ENCODE measurements at regions not wholly inside any gene's neighbourhood (a gene's known extent, or its start where the extent isn't known, plus 50 kb on each side); places are given as distances from the start of the nearest gene placed in this dataset.
"Not testable (repeated sequence)": the region's sequence is repeated elsewhere in the genome, so short reads cannot be mapped to it uniquely, and the experiment has no call there.

DNA sequence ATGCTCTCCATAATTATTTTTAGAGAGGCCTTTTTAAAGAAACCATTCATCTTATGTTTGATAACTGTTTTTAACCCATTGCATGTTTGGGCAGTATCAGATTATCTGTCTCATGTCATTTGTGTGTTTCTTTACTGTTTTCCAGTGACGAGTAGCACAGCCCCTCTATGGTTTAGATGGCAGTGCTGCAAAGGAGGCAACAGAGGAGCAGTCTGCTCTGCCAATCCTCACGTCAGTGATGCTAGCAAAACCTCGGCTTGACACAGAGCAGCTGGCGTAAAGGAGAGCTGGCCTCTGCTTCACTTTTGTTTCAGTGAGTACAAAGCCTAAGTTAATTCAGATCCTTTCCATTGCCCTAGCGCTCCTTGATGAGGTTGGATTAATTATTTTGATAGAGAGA, 80.4 kb upstream of the GARIN1A start:
- no peaks in the 10 kb centered on the region for H3K27me3 ChIP-seq
- peaks cover 0 to 44% of the 10 kb centered on the region in 2 donors for H3K36me3 ChIP-seq
- no peak overlapping the region for H3K27ac ChIP-seq
- no peak for ATAC-seq
- no peaks in the 10 kb centered on the region for H3K4me1 ChIP-seq
- no peak overlapping the region for H3K4me3 ChIP-seq
- WGBS, 2 donors (ENCODE audit: low coverage in 1 of 2) = 73 to 89% methylated on average over 4 to 5 of the region's 5 CpGs
- TF ChIP-seq POLR2A (IDR thresholded peaks at IDR 0.05) = no peak
- TF ChIP-seq, protein P1, sequence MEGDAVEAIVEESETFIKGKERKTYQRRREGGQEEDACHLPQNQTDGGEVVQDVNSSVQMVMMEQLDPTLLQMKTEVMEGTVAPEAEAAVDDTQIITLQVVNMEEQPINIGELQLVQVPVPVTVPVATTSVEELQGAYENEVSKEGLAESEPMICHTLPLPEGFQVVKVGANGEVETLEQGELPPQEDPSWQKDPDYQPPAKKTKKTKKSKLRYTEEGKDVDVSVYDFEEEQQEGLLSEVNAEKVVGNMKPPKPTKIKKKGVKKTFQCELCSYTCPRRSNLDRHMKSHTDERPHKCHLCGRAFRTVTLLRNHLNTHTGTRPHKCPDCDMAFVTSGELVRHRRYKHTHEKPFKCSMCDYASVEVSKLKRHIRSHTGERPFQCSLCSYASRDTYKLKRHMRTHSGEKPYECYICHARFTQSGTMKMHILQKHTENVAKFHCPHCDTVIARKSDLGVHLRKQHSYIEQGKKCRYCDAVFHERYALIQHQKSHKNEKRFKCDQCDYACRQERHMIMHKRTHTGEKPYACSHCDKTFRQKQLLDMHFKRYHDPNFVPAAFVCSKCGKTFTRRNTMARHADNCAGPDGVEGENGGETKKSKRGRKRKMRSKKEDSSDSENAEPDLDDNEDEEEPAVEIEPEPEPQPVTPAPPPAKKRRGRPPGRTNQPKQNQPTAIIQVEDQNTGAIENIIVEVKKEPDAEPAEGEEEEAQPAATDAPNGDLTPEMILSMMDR (IDR thresholded peaks at IDR 0.05) = no peak
- no peak for TF ChIP-seq POLR2AphosphoS5 (IDR thresholded peaks at IDR 0.05)
- no peak for TF ChIP-seq EP300 (IDR thresholded peaks at IDR 0.05)
- no peaks in the 10 kb centered on the region for H3K9me3 ChIP-seq

DNA sequence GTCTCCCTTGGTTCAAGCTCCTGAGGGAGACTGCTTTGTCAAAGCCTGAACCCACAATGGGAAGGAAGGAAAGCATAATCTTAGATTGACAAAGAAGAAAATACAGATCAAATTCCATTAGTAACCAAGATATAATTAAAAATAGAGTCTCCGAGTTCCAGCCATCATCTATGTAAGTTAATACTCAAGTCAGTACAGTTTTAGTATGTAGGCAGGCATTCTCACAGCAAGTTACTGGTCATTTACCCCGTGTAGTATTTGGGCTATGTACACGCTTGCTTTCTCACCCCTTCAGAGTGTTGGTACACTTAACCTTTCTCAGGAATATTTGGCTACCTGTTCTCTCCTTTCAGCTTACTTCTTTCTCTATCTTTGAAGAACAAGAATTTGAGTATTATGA, 79.9 kb upstream of the GARIN1A start:
- ATAC-seq, H3K9me3 ChIP-seq, H3K27me3 ChIP-seq, H3K27ac ChIP-seq, H3K4me1 ChIP-seq, H3K4me3 ChIP-seq: not testable (repeated sequence)
- H3K36me3 ChIP-seq = peaks cover 0 to 49% of the 10 kb centered on the region in 2 donors
- no CpG with 5 or more reads among the region's 3 CpGs for WGBS, 2 donors (ENCODE audit: low coverage in 1 of 2)

DNA sequence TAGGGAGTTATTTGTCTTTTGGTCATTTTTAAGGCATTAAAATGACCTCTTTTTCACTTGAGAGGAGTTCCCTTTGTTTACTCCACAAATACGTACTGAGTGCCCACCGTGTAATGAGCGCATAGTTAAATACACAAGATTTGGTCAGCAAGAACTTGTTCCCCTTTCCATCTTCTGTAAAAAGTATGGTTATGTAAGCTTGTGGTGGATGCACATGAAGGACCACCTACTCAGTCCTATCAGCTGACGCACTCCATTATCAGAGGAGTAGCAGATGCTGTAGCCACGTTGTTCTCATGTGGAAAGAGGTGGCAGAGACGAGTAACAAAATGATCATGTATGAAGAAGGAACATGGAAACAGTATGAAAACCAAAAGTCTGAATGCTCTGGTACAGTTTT, 78.0 kb upstream of the GARIN1A start:
- H3K27me3 ChIP-seq, H3K9me3 ChIP-seq, H3K4me3 ChIP-seq, H3K4me1 ChIP-seq, ATAC-seq, H3K27ac ChIP-seq: not testable (repeated sequence)
- WGBS, 2 donors (ENCODE audit: low coverage in 1 of 2) = 73 to 91% methylated on average over 5 to 6 of the region's 6 CpGs
- H3K36me3 ChIP-seq = peaks cover 0 to 51% of the 10 kb centered on the region in 2 donors

DNA sequence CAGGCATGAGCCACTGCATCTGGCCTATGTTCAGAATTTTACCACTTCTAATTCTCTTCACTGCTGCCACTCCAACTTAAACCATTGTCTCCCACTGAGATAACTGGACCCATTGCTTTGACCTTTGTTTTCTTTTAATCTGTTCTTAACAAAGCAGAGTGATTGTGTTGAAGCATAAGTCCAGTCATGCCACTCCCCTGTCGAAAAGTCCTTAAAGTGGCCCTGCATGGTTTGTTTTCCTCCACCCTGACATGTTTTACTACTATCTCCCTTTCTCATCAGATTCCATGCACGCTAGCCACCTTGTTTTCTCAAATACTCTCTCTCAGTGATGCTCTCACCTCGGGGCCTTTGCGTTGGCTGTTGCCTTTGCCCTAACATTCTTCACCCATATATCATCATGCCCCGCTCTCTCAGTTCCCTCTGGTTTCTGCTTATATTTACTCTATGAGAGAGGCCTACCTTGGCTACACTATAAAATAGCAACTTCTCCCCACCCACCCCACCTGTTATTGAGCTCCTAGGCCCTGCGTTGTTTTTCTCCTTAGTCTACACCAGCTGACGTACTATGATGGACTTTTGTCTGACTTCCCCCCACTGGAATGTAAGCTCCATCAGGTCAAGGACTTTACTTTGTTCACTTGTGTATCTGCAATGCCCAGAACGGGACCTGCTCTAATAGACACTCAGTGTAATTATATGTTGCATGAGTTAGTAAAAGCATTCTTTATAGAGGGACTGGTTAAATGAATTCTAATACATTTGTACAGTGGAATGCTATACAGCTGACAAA, 75.6 kb upstream of the GARIN1A start:
- H3K27ac ChIP-seq, ATAC-seq: not testable (repeated sequence)
- WGBS, 2 donors (ENCODE audit: low coverage in 1 of 2) = 92 to 96% methylated on average over 8 of the region's 8 CpGs

DNA sequence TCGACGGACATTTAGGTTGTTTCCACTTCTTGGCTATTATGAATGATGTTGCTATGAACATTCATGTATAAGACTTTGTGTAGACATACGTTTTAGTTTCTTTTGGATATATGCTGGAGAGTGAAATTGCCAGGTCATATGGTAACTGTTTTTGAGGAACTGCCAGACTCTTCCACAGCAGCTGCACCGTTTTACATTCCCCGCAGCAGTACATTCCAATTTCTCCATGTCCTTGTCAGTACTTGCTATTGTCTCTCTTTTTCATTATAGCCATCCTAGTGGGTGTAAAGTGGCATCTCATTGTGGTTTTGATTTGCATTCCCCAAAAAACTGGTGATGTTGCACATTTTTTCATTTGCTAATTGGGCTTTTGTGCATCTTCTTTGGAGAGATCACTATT, 73.1 kb upstream of the GARIN1A start:
- ATAC-seq, H3K27ac ChIP-seq: not testable (repeated sequence)
- WGBS, 2 donors (ENCODE audit: low coverage in 1 of 2) = 44 to 60% methylated on average over 5 of the region's 5 CpGs

More for the DNA sequence above, 75.6 kb upstream of the GARIN1A start:
- H3K4me1 ChIP-seq, H3K9me3 ChIP-seq, H3K27me3 ChIP-seq, H3K4me3 ChIP-seq: not testable (repeated sequence)
- H3K36me3 ChIP-seq = peaks cover 0 to 54% of the 10 kb centered on the region in 2 donors

DNA sequence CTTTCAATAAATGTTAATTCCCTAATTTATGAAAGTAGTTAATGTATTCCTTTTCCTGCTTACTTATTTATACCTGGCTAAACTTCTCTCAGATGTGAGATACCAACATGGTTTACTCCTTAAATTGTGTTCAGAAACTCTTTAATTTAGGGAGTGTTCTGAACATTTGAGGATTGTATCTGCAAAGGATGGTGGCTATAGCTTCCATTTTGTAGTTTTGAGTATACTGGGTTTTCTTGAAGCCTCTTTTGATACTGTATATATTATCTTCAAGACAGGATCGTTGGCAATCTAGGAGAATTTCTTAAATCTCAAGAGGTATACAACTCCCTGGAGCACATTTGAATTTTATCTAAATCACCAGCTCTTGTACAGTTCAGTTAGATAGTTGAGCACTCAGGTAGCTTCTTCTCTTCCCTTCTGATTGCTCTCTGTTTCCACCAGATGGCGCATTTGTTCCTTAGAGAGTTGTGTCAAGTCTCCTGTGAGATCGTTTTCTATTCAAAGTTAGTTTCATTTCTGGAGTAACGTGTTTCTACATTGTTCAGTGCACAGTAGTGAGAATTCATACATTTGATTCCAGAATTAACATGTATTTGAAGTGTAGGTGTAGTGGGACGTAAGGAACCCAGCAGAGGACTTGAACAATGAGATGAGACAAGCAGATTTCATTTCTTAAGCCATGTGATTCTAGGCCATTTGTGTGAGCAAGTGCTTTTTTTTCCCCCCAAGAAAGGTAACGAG, 63.2 kb upstream of the GARIN1A start:
- not testable (repeated sequence) for H3K27me3 ChIP-seq, H3K4me3 ChIP-seq, H3K4me1 ChIP-seq, H3K9me3 ChIP-seq, H3K27ac ChIP-seq
- peak; percentile 65 for ATAC-seq
- TF ChIP-seq, protein P1 (IDR thresholded peaks at IDR 0.05) = peak; percentile 25 to 74 (median 62)
- WGBS, 2 donors (ENCODE audit: low coverage in 1 of 2) = 0 to 2% methylated on average over 5 to 6 of the region's 6 CpGs
- peaks cover 0 to 27% of the 10 kb centered on the region in 2 donors for H3K36me3 ChIP-seq

More for the DNA sequence above, 73.1 kb upstream of the GARIN1A start:
- H3K36me3 ChIP-seq = peaks cover 0 to 33% of the 10 kb centered on the region in 2 donors
- H3K27me3 ChIP-seq, H3K9me3 ChIP-seq, H3K4me3 ChIP-seq, H3K4me1 ChIP-seq: not testable (repeated sequence)

DNA sequence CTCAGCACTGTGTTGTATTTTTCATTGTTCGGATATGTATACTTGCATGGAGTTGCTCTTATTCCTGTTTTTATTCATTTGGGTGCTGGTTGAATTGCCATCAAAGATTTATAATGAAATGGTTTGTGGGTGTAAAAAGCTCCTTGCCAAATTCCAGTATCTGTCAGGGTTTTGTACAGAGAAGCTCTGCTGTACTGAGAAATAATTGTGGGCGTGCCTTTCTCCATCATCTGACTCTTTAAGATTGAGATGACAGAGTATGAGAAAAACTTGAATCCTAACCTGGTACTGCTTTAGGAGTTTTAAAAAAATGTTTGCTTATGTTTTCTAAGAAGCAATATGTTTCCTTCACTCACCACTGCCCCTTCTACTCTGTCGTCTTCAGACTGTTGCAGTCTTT, 58.7 kb upstream of the GARIN1A start:
- not testable (repeated sequence) for ATAC-seq, H3K9me3 ChIP-seq, H3K4me1 ChIP-seq, H3K27me3 ChIP-seq, H3K4me3 ChIP-seq, H3K27ac ChIP-seq
- peaks cover 0 to 47% of the 10 kb centered on the region in 2 donors for H3K36me3 ChIP-seq
- WGBS, 2 donors (ENCODE audit: low coverage in 1 of 2) = 84 to 85% methylated on average over 2 to 3 of the region's 3 CpGs

DNA sequence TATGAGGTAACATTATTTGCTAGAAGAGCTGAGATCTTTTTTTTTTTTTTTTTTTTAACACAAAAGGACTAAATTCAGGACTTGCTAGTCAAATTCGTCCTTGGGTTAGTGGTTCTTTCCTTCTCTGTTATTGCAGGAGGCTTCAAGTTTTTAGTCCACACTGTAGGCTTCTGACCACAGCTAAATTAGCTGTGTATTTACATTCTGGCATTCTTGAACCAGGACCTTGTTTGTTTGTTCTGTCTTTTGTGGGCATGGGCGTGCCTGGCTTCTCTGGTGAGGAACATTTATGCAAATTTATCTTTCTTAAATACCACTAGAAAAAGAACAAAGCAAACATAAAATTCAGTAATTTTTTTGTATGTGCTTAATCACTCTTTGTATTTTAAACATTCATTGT, 57.3 kb upstream of the GARIN1A start:
- not testable (repeated sequence) for H3K4me3 ChIP-seq, H3K27ac ChIP-seq, H3K4me1 ChIP-seq, H3K27me3 ChIP-seq, H3K9me3 ChIP-seq, ATAC-seq
- H3K36me3 ChIP-seq = peaks cover 0 to 57% of the 10 kb centered on the region in 2 donors
- 92 to 94% methylated on average over 2 of the region's 2 CpGs for whole genome bisulfite sequencing, 2 donors (ENCODE audit: low coverage in 1 of 2)

DNA sequence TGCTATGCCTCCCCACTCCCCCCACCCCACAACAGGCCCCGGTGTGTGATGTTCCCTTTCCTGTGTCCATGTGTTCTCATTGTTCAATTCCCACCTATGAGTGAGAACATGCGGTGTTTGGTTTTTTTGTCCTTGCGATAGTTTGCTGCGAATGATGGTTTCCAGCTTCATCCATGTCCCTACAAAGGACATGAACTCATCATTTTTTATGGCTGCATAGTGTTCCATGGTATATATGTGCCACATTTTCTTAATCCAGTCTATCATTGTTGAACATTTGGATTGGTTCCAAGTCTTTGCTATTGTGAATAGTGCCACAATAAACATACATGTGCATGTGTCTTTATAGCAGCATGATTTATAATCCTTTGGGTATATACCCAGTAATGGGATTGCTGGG, 55.3 kb upstream of the GARIN1A start:
- 100% methylated on average over 2 to 4 of the region's 4 CpGs for WGBS, 2 donors (ENCODE audit: low coverage in 1 of 2)
- not testable (repeated sequence) for H3K27me3 ChIP-seq, H3K4me1 ChIP-seq, H3K27ac ChIP-seq, H3K4me3 ChIP-seq, H3K9me3 ChIP-seq, ATAC-seq
- H3K36me3 ChIP-seq = peaks cover 0 to 63% of the 10 kb centered on the region in 2 donors

Measured in gastroesophageal sphincter (tissue), 4 donors.